Neural cell (in vitro differentiated cells): ENCODE measurements at regions not wholly inside any gene's neighbourhood (a gene's known extent, or its start where the extent isn't known, plus 50 kb on each side); places are given as distances from the start of the nearest gene placed in this dataset.
"Not testable (repeated sequence)": the region's sequence is repeated elsewhere in the genome, so short reads cannot be mapped to it uniquely, and the experiment has no call there.

Source experiments
- H2AFZ ChIP-seq: fragments of 200-600, 300-800 bp; sonication (generic), shearing (Covaris generic); 2 replicates; pipeline ENCODE4 v1.6.0; 2014; ENCODE audit warnings: low read depth, mild to moderate bottlenecking, antibody characterized with exemption, low read length, moderate library complexity
- H3F3A ChIP-seq: fragments of 200-600 bp; shearing (Covaris generic); 2 replicates; pipeline ENCODE4 v1.6.1; 2016; ENCODE audit warnings: mild to moderate bottlenecking, moderate library complexity, mixed read lengths, antibody characterized with exemption, low read length; ENCODE audit not compliant: insufficient read depth, poor library complexity, severe bottlenecking
- H3K27ac ChIP-seq: fragments of 200-600, 300-800 bp; sonication (generic), shearing (Covaris generic); 2 replicates; pipeline ENCODE4 v1.5.1; 2014; ENCODE audit warnings: mild to moderate bottlenecking, low read length, moderate library complexity
- H3K27me3 ChIP-seq: fragments of 300-800, 200-600 bp; sonication (generic), shearing (Covaris generic); 2 replicates; pipeline ENCODE4 v1.6.0; 2014; ENCODE audit warnings: mild to moderate bottlenecking, low read depth, low read length, moderate library complexity; ENCODE audit not compliant: insufficient read depth
- H3K36me3 ChIP-seq: fragments of 300-800, 200-600 bp; sonication (generic), shearing (Covaris generic); 2 replicates; pipeline ENCODE4 v1.5.1; 2014; ENCODE audit warnings: mild to moderate bottlenecking, antibody characterized with exemption, low read length, moderate library complexity; ENCODE audit not compliant: insufficient read depth
- H3K4me2 ChIP-seq: fragments of 300-800, 200-600 bp; sonication (generic), shearing (Covaris generic); 2 replicates; pipeline ENCODE4 v1.6.0; 2014; ENCODE audit warnings: mild to moderate bottlenecking, low read length
- H3K4me3 ChIP-seq: fragments of 300-800, 200-600 bp; sonication (generic), shearing (Covaris generic); 2 replicates; pipeline ENCODE4 v1.5.1; 2014; ENCODE audit warnings: mild to moderate bottlenecking, low read length, moderate library complexity
- H3K79me2 ChIP-seq: fragments of 200-600 bp; shearing (Covaris generic); replicated peaks from 2 replicates; pipeline ENCODE4 v1.6.0; 2014; ENCODE audit warnings: mild to moderate bottlenecking, low read length, moderate library complexity; ENCODE audit not compliant: insufficient read depth
- H3K9ac ChIP-seq: fragments of 300-800, 200-600 bp; sonication (generic), shearing (Covaris generic); 2 replicates; pipeline ENCODE4 v1.6.1; 2016; ENCODE audit warnings: mild to moderate bottlenecking, low read length, mixed read lengths
- H3K9me2 ChIP-seq: fragments of 200-600 bp; shearing (Covaris generic); 2 replicates; pipeline ENCODE4 v1.6.1; 2016; ENCODE audit warnings: mild to moderate bottlenecking, low read length, mixed read lengths; ENCODE audit not compliant: insufficient read depth
- H3K9me3 ChIP-seq: fragments of 200-600, 300-800 bp; sonication (generic), shearing (Covaris generic); 2 replicates; pipeline ENCODE4 v1.6.1; 2016; ENCODE audit warnings: mild to moderate bottlenecking, mixed run types, low read length, moderate library complexity, mixed read lengths
- H4K20me1 ChIP-seq: fragments of 200-600 bp; shearing (Covaris generic); 2 replicates; pipeline ENCODE4 v1.6.1; 2016; ENCODE audit warnings: mild to moderate bottlenecking, mixed run types; ENCODE audit not compliant: insufficient read depth
- CTCF ChIP-seq: fragments of 450-650 bp; IDR thresholded peaks from 2 replicates; pipeline ENCODE4 v1.5.1; 2014; ENCODE audit warnings: antibody characterized with exemption, mild to moderate bottlenecking, moderate library complexity; ENCODE audit not compliant: poor library complexity, severe bottlenecking
- EP300 ChIP-seq: fragments of 450-650 bp; conservative IDR thresholded peaks from 2 replicates; pipeline ENCODE4 v1.6.1; 2014; ENCODE audit warnings: antibody characterized with exemption, mild to moderate bottlenecking, moderate library complexity; ENCODE audit not compliant: poor library complexity, severe bottlenecking
- EZH2 ChIP-seq: fragments of 200-600, 300-800 bp; shearing (Covaris generic), sonication (generic); IDR thresholded peaks from 2 replicates; pipeline ENCODE4 v1.6.1; 2014; ENCODE audit warnings: antibody characterized with exemption, low read length, borderline replicate concordance, mild to moderate bottlenecking; ENCODE audit not compliant: insufficient read depth, poor library complexity, severe bottlenecking
- MXI1 ChIP-seq: fragments of 450-650 bp; conservative IDR thresholded peaks from 2 replicates; pipeline ENCODE4 v1.6.1; 2014; ENCODE audit warnings: antibody characterized with exemption, mild to moderate bottlenecking; ENCODE audit not compliant: poor library complexity, severe bottlenecking
- POLR2AphosphoS5 ChIP-seq: IDR thresholded peaks from 2 replicates; pipeline ENCODE4 v1.6.1; 2012
- RAD21 ChIP-seq: fragments of 450-650 bp; conservative IDR thresholded peaks from 2 replicates; pipeline ENCODE4 v1.6.1; 2014; ENCODE audit warnings: antibody characterized with exemption, mild to moderate bottlenecking, moderate library complexity
- REST ChIP-seq: IDR thresholded peaks from 2 replicates; pipeline ENCODE4 v1.6.1; 2012; ENCODE audit warnings: borderline replicate concordance
- SMC3 ChIP-seq: fragments of 450-650 bp; conservative IDR thresholded peaks from 2 replicates; pipeline ENCODE4 v1.6.1; 2014; ENCODE audit warnings: antibody characterized with exemption, mild to moderate bottlenecking, moderate library complexity; ENCODE audit not compliant: poor library complexity
- TAF1 ChIP-seq: IDR thresholded peaks from 2 replicates; pipeline ENCODE4 v1.6.1; 2012; ENCODE audit warnings: low read depth

GRCh38 chr13:85549819-85550218, 249.4 kb downstream of the SLITRK6 start:
- H3F3A ChIP-seq: no peaks in the 10 kb centered on the region
- TF ChIP-seq POLR2AphosphoS5: no peak
- no peaks in the 10 kb centered on the region for H3K27me3 ChIP-seq

GRCh38 chr13:85548845-85549244, 250.4 kb downstream of the SLITRK6 start:
- H2AFZ ChIP-seq, H3K9ac ChIP-seq, H3K9me3 ChIP-seq, H3K36me3 ChIP-seq, H3K4me2 ChIP-seq, H3F3A ChIP-seq, H4K20me1 ChIP-seq, H3K9me2 ChIP-seq, H3K79me2 ChIP-seq, H3K27ac ChIP-seq, H3K27me3 ChIP-seq, H3K4me3 ChIP-seq: not testable (repeated sequence)

More at GRCh38 chr13:85549819-85550218, 249.4 kb downstream of the SLITRK6 start:
- Histone ChIP-seq H3K9ac (no peak overlapping the region), H3K4me2 (no peak overlapping the region), H2AFZ (no peak overlapping the region), H4K20me1 (no peaks in the 10 kb centered on the region), H3K9me3 (no peaks in the 10 kb centered on the region), H3K9me2 (no peaks in the 10 kb centered on the region), H3K27ac (no peak overlapping the region), H3K36me3 (no peaks in the 10 kb centered on the region), H3K79me2 (no peaks in the 10 kb centered on the region), H3K4me3 (no peak overlapping the region)

- Histone ChIP-seq H3K79me2 (no peaks in the 10 kb centered on the region), H3K4me2 (no peak overlapping the region), H3K9me3 (no peaks in the 10 kb centered on the region), H2AFZ (no peak overlapping the region), H3K4me3 (peak overlapping the region; percentile 29), H3K36me3 (no peaks in the 10 kb centered on the region), H4K20me1 (no peaks in the 10 kb centered on the region), H3K27me3 (no peaks in the 10 kb centered on the region), H3K9me2 (no peaks in the 10 kb centered on the region), H3K9ac (peak overlapping the region; percentile 3), H3K27ac (peak overlapping the region; percentile 67), H3F3A (no peaks in the 10 kb centered on the region)
- TF ChIP-seq POLR2AphosphoS5 (no peak), MXI1 (no peak), SMC3 (no peak), EZH2 (no peak), CTCF (no peak), TAF1 (no peak), REST (no peak), EP300 (no peak), RAD21 (no peak)
These were observed 253.4 kb downstream of the SLITRK6 start for GRCh38 chr13:85545771-85546170.
